ENCODE measurements at regions not wholly inside any gene's neighbourhood (a gene's known extent, or its start where the extent isn't known, plus 50 kb on each side); places are given as distances from the start of the nearest gene placed in this dataset.
"Not testable (repeated sequence)": the region's sequence is repeated elsewhere in the genome, so short reads cannot be mapped to it uniquely, and the experiment has no call there.

GRCh38 chr13:96934889-96935489 lies 59.3 kb downstream of the OXGR1 start:
- Histone ChIP-seq H3K27me3 (no peaks in the 10 kb centered on the region), H4K20me1 (ENCODE audit: insufficient read depth, poor library complexity, severe bottlenecking) (no peaks in the 10 kb centered on the region), H3K36me3 (replicated peaks; ENCODE audit: insufficient read depth, low read depth) (no peaks in the 10 kb centered on the region), H3K27ac (peak overlapping the region; percentile 14), H3K4me1 (ENCODE audit: insufficient read depth) (peaks cover 16% of the 10 kb centered on the region), H3K4me3 (no peak overlapping the region), H3K9me2 (replicated peaks; ENCODE audit: insufficient read depth) (no peaks in the 10 kb centered on the region), H2AFZ (no peak overlapping the region), H3K79me2 (no peaks in the 10 kb centered on the region), H3K4me2 (peak overlapping the region; percentile 45), H3K9me3 (ENCODE audit: low read depth) (no peaks in the 10 kb centered on the region)
- 44% methylated on average over 6 of the region's 6 CpGs for WGBS (ENCODE audit: low lambda C conversion rate, missing lambda C conversion rate)
- TF ChIP-seq EZH2 (IDR thresholded peaks at IDR 0.05; ENCODE audit: borderline replicate concordance): no peak
- TF ChIP-seq EZH2phosphoT487 (IDR thresholded peaks at IDR 0.05; ENCODE audit: low read depth, severe bottlenecking, unreplicated experiment): no peak
- TF ChIP-seq, protein P1, sequence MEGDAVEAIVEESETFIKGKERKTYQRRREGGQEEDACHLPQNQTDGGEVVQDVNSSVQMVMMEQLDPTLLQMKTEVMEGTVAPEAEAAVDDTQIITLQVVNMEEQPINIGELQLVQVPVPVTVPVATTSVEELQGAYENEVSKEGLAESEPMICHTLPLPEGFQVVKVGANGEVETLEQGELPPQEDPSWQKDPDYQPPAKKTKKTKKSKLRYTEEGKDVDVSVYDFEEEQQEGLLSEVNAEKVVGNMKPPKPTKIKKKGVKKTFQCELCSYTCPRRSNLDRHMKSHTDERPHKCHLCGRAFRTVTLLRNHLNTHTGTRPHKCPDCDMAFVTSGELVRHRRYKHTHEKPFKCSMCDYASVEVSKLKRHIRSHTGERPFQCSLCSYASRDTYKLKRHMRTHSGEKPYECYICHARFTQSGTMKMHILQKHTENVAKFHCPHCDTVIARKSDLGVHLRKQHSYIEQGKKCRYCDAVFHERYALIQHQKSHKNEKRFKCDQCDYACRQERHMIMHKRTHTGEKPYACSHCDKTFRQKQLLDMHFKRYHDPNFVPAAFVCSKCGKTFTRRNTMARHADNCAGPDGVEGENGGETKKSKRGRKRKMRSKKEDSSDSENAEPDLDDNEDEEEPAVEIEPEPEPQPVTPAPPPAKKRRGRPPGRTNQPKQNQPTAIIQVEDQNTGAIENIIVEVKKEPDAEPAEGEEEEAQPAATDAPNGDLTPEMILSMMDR (IDR thresholded peaks at IDR 0.05; ENCODE audit: poor library complexity): no peak
- DNase-seq (ENCODE audit: low spot score): no peak

- Histone ChIP-seq H3K27ac (peak overlapping the region; percentile 82), H3K4me1 (ENCODE audit: insufficient read depth) (peaks cover 6% of the 10 kb centered on the region), H3K9me3 (ENCODE audit: low read depth) (no peaks in the 10 kb centered on the region), H3K27me3 (no peaks in the 10 kb centered on the region), H3K9me2 (replicated peaks; ENCODE audit: insufficient read depth) (no peaks in the 10 kb centered on the region), H4K20me1 (ENCODE audit: insufficient read depth, poor library complexity, severe bottlenecking) (no peaks in the 10 kb centered on the region), H3K4me3 (no peak overlapping the region), H3K36me3 (replicated peaks; ENCODE audit: insufficient read depth, low read depth) (no peaks in the 10 kb centered on the region), H3K79me2 (no peaks in the 10 kb centered on the region), H3K4me2 (peak overlapping the region; percentile 8), H2AFZ (no peak overlapping the region)
- 39% methylated on average over 4 of the region's 4 CpGs for WGBS (ENCODE audit: low lambda C conversion rate, missing lambda C conversion rate)
- DNase-seq (ENCODE audit: low spot score): peak; percentile 57
- peak; percentile 70 for TF ChIP-seq EZH2phosphoT487 (IDR thresholded peaks at IDR 0.05; ENCODE audit: low read depth, severe bottlenecking, unreplicated experiment)
- TF ChIP-seq, protein P1 (IDR thresholded peaks at IDR 0.05; ENCODE audit: poor library complexity): no peak
These were observed 68.2 kb downstream of the OXGR1 start for GRCh38 chr13:96925916-96926628.

- Histone ChIP-seq H3K79me2 (no peaks in the 10 kb centered on the region), H4K20me1 (ENCODE audit: insufficient read depth, poor library complexity, severe bottlenecking) (no peaks in the 10 kb centered on the region), H3K9me2 (replicated peaks; ENCODE audit: insufficient read depth) (no peaks in the 10 kb centered on the region), H3K9me3 (ENCODE audit: low read depth) (no peaks in the 10 kb centered on the region), H3K4me3 (no peak overlapping the region), H3K36me3 (replicated peaks; ENCODE audit: insufficient read depth, low read depth) (no peaks in the 10 kb centered on the region), H3K27me3 (no peaks in the 10 kb centered on the region), H3K27ac (peak overlapping the region; percentile 53), H2AFZ (no peak overlapping the region), H3K4me2 (no peak overlapping the region), H3K4me1 (ENCODE audit: insufficient read depth) (peaks cover 6% of the 10 kb centered on the region)
- TF ChIP-seq, protein P1 (IDR thresholded peaks at IDR 0.05; ENCODE audit: poor library complexity): no peak
- TF ChIP-seq EZH2 (IDR thresholded peaks at IDR 0.05; ENCODE audit: borderline replicate concordance) (no peak), EZH2phosphoT487 (IDR thresholded peaks at IDR 0.05; ENCODE audit: low read depth, severe bottlenecking, unreplicated experiment) (no peak)
- peak; percentile 26 for DNase-seq (ENCODE audit: low spot score)
- 69% methylated on average over 2 of the region's 2 CpGs for WGBS (ENCODE audit: low lambda C conversion rate, missing lambda C conversion rate)
These were observed 68.8 kb downstream of the OXGR1 start for GRCh38 chr13:96925477-96925876.

GRCh38 chr13:96918861-96919631 lies 75.2 kb downstream of the OXGR1 start:
- not testable (repeated sequence) for H3K4me3 ChIP-seq; H3K4me2 ChIP-seq; H3K79me2 ChIP-seq; H3K27me3 ChIP-seq; H3K9me3 ChIP-seq (ENCODE audit: low read depth); H2AFZ ChIP-seq; H4K20me1 ChIP-seq (ENCODE audit: insufficient read depth, poor library complexity, severe bottlenecking); H3K9me2 ChIP-seq (replicated peaks; ENCODE audit: insufficient read depth); DNase-seq (ENCODE audit: low spot score); H3K4me1 ChIP-seq (ENCODE audit: insufficient read depth); H3K36me3 ChIP-seq (replicated peaks; ENCODE audit: insufficient read depth, low read depth); H3K27ac ChIP-seq
- WGBS (ENCODE audit: low lambda C conversion rate, missing lambda C conversion rate): 85% methylated on average over 12 of the region's 12 CpGs

Measured in hepatocyte (in vitro differentiated cells).